ENCODE measurements at regions not wholly inside any gene's neighbourhood (a gene's known extent, or its start where the extent isn't known, plus 50 kb on each side); places are given as distances from the start of the nearest gene placed in this dataset.
"Not testable (repeated sequence)": the region's sequence is repeated elsewhere in the genome, so short reads cannot be mapped to it uniquely, and the experiment has no call there.

GRCh38 chr10:62500116-62500515 lies 125.9 kb downstream of the ZNF365 start:
- DNase-seq: not testable (repeated sequence)

DNA sequence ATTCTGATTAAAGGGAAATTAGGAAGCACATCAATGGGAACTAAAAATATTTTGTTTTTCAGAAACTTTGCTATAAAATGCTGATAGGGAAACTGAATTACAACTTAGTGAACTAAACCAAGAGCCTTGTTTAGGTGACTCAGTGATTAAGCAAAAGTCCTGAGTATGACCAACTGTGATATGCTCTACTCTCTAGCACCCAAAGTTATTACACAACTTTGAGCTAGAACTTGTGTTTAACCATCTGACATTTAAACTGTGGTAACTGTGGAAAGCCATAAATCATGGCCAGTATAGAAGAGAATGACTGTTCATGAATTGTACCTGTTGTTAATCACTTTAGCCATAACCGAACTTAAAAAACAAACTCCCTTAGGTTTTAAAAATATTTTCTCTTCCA lies 127.4 kb downstream of the ZNF365 start:
- DNase-seq: no peak

- DNase-seq: no peak
These were observed 128.9 kb downstream of the ZNF365 start for GRCh38 chr10:62502995-62503613.

DNA sequence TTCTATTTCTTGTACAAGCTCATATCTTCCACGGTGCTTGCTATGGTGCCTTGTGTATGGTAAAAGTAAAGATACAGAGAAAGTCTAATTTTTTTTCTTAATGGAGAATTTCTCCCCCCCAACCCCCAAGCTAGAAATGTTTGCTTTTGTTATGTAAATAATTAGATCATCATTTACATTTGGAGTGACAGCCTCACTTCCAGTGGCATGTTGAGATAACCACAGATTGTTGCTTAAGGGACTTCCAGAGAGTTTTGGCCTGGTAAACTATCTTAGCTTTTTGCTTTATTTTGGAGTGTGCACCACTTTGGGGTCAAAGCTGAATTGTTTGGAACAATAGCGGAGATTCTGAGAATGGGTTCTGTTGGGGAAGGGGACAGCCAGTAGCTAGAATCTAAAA lies 129.7 kb downstream of the ZNF365 start:
- DNase-seq: no peak

- DNase-seq: no peak
These were observed 132.2 kb downstream of the ZNF365 start for GRCh38 chr10:62506371-62506770.

GRCh38 chr10:62511238-62511637 lies 137.1 kb downstream of the ZNF365 start:
- no peak for DNase-seq

GRCh38 chr10:62511656-62512055 lies 137.5 kb downstream of the ZNF365 start:
- no peak for DNase-seq

DNA sequence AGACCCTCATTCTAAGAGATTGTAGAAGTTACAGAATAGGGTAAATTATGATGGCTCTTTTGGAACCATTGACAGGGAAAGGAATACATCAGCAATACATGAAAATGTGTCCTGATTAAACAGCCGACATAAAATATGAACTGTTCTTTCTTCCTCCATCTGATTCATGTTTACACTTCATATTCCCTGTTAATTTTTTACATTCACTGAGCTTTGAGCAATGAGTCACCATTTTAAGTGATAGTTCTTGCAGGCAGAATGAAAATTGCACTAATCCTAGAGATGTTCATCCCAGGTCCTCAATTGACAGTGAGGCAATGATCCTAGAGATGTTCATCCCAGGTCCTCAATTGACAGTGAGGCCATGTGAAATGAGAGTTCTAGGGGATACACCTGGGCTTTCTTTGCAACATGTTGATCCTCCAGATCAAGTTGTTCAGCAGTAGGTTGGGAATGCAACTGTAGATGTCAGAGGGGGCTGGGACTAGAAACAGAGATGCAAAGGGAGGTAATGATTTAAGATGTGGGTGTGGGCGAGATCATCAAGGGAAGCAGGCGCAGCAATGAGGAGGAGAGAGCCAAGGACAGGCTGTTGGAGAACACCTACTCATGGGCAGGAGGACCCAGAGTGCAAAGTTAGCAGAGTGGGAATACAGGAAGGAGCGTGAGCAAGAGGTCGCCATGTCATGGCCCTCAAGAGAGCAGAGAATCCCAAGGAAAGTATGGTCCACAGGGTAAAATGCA lies 138.7 kb downstream of the ZNF365 start:
- DNase-seq: no peak

DNA sequence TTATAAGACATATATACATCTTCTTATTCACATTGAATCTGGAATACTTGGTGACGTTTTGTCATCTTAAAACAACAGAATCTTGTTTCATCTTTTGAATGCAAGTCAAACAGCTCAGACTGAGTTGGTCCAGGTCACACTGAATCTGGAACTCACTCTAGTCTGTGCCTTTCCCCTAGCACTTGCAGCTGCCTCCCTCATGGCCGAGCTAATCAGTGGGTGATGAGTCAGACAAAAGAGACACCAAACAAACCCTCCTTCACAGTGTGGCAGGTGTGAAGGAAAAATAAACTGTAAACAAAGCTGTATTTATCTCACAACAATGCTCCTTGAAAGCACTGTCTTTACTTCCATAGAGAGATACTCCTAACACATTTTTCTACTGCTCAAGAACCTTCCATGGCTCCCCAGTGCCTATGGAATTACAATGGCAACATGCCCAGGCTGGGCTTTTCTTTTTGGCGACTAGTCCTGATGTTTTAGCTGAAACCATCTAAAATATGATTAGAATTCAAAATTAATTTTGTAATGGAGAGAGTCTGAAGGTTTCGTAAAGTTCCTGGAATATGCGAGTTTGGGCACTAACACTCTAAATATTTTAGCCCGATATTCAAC lies 140.0 kb downstream of the ZNF365 start:
- no peak for DNase-seq

DNA sequence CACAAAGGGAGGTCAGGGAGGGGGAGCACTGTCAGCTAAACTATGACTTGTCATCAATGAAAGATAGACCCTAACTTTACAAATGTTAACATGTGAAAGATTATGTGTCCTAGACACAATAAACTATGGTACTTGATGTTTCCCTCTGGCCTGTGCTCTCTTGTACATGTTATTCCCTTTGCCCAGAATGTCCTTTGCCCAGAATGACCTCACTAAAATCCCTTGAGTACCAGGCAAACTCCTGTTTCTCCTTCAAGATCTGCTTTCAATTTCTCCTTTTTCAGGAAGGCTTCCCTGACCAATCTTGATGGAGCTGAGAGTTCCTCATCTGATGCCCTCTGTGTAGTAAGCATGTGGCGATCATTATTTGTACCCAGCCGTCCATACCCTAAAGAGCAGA lies 143.1 kb downstream of the ZNF365 start:
- no peak for DNase-seq

GRCh38 chr10:62527019-62527827 lies 153.1 kb downstream of the ZNF365 start:
- no peak for DNase-seq

- no peak for DNase-seq
These were observed 154.3 kb downstream of the ZNF365 start for GRCh38 chr10:62528441-62528840.

DNA sequence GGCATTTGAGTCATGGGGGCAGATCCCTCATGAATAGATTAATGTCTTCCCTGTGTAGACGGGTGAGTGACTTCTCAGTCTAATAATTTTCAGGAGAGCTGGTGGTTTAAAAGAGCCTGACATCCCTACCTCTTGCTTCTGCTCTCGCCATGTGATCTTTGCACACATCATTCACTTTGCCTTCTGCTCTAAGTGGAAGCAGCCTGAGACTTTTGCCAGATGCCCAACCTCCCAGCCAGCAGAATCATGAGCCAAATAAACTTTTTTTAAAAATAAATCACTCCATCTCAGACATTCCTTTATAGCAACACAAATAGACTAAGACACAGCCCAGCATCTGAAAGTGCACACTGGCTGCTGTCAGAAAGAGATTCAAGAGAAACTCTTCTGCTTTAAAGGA lies 155.2 kb downstream of the ZNF365 start:
- no peak for DNase-seq

DNA sequence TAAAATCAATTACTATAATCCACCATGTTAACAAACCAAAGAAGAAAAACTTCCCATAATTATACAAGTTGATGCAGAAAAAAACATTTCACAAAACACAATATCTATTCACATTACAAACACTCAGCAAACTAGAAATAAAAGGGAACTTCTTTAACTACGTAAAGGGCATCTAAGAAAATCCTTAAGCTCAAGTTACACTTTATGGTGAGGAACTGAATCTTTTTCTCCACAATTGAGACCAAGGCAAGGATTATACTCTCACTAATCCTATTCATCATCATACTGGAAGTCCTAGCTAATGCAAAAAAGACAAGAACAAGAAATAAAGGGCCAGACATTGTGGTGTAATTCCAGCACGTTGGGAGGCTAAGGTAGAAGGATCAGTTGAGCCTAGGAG lies 159.9 kb downstream of the ZNF365 start:
- DNase-seq: no peak

- no peak for DNase-seq
These were observed 164.4 kb downstream of the ZNF365 start for GRCh38 chr10:62538606-62539005.

- DNase-seq: no peak
These were observed 166.2 kb downstream of the ZNF365 start for GRCh38 chr10:62540389-62540788.

DNA sequence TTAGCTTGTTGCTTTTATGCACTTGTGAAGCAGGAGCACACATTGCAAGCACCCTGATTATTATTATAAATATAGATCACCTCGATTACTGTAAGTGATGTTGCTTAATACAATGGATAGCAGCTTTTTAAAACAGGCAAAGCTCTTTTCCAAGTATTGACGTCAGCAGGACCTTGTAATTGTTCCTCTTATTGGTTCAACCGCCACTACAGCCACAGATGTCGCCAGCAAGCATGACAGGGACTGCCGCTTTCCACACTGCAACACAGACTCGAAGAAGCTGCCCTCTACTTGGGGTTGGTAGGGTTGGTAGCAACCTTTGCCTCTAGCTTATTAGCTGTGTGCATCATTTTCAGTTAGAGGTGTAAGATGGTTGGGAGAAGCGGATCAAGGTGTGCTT lies 167.6 kb downstream of the ZNF365 start:
- no peak for DNase-seq

DNA sequence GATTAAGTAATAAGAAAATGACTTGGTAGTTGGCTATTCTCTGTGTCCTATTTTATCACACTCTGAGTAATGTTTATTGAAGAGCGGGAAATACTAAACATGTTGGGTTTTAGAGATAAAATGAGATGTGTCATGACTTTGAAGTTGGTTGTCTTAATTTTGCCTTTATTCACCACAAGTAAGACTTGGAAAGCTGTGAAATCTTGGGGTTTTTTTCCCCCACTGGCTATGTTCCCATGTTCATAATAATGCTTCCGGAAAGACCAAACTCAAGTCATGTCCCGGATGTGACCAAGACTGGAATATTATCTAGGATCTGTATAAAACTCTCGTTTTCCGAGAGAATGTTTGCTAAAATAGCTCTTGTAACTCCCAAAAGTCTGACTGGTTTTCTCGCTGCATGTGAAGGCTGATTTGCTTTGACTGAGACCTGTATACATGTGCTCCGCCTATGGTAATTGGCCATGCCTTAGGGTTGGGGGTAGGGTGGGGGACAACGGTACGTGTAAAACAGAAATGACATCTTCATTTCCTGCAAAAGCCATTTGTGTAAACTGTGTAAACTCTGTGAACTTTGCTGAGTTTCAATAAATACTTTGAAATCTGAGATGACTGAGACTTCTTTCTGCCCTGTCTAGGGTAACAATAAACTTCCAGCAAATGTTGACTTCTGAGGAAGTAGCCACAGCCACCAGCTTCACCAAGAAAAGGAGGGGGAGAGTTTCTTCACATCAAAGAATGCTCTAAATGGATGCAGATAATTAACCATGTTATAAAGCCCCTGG lies 169.6 kb downstream of the ZNF365 start:
- no peak for DNase-seq

DNA sequence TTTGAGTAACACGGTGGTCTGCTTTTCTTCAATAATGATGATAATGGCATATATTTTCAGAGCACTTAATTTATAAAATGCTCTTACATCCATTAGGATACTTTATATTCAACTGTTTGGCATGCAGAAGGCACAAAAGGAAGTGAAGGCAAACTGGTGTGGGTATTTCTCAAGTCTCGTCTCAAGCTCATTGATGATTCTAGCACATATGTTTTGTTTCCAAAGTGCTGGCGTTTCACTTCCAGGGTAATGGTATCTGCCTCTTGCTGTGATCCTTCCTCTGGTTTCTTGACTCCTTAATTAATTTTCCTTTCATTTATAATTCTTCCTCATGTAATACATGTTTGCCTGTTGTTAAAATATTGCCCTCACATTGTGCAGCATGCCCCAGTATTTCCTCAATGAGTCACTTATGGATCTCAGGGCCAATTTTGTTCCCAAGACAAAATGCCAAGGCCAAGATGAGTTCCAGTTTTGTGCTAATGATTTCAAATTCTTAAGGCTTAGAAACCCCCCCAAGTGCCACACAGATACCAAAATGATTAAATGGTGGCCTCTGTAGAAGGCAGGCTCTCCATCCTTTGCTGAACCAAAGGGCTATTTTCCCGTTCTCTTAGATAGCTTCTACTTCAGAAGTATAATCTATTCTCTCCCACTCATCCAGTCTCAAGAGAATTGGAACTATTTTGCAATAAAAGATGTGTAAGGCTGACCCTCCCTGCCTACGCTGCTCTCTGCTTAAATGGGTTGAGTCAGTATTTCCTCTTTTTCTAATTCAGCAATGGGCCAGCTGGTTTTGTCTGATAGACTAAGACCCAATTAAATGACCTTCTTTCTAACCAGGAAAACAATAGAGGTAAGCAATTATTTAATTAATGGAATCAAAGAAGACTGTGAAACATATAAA lies 171.2 kb downstream of the ZNF365 start:
- no peak for DNase-seq

DNA sequence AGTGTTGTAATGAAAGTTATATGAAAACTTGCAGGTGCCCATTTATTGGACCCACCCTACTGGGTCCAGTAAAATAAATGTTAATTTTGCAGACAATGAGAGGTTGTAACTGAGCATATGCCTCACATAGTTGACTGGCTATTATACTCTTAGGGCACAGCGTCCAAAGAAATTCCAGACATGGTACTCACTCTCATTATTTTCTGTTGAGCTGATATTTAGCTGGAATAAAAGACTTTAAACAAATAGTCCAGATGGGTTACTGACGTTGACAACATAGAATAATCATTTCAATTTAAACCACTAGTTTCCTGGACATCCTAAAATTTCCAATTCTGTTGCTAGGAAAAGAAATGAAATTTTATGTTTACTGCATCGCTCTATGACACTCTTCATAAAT lies 174.5 kb downstream of the ZNF365 start:
- no peak for DNase-seq

- DNase-seq: no peak
These were observed 176.0 kb downstream of the ZNF365 start for GRCh38 chr10:62550173-62550572.
